GM19240 (cell line): ENCODE measurements at regions not wholly inside any gene's neighbourhood (a gene's known extent, or its start where the extent isn't known, plus 50 kb on each side); places are given as distances from the start of the nearest gene placed in this dataset.

ENCODE experiments used
- DNase-seq: peaks from one replicate; pipeline ENCODE4 v3.0.0; 2011; ENCODE audit warnings: low spot score; ENCODE audit not compliant: insufficient read length

- DNase-seq = no peak
Observed at GRCh38 chr2:221189431-221190067, 382.6 kb downstream of the EPHA4 start.

- DNase-seq = no peak
Observed at GRCh38 chr2:221195829-221196228, 376.3 kb downstream of the EPHA4 start.

GRCh38 chr2:221197225-221197856 lies 374.8 kb downstream of the EPHA4 start:
- no peak for DNase-seq

- no peak for DNase-seq
Observed at GRCh38 chr2:221198309-221198708, 373.8 kb downstream of the EPHA4 start.

- no peak for DNase-seq
Observed at GRCh38 chr2:221200184-221200839, 371.8 kb downstream of the EPHA4 start.

GRCh38 chr2:221202431-221202830 lies 369.7 kb downstream of the EPHA4 start:
- DNase-seq = no peak

GRCh38 chr2:221203125-221203524 lies 369.0 kb downstream of the EPHA4 start:
- DNase-seq = peak; percentile 4

GRCh38 chr2:221203856-221204255 lies 368.2 kb downstream of the EPHA4 start:
- DNase-seq = no peak

- DNase-seq = no peak
Observed at GRCh38 chr2:221204699-221205098, 367.4 kb downstream of the EPHA4 start.

- DNase-seq = no peak
Observed at GRCh38 chr2:221205103-221205673, 366.9 kb downstream of the EPHA4 start.

- DNase-seq = no peak
Observed at GRCh38 chr2:221210686-221211085, 361.4 kb downstream of the EPHA4 start.

- DNase-seq = no peak
Observed at GRCh38 chr2:221211653-221212052, 360.5 kb downstream of the EPHA4 start.

- DNase-seq = no peak
Observed at GRCh38 chr2:221212105-221212504, 360.0 kb downstream of the EPHA4 start.

GRCh38 chr2:221215487-221215886 lies 356.6 kb downstream of the EPHA4 start:
- no peak for DNase-seq

GRCh38 chr2:221216636-221217035 lies 355.5 kb downstream of the EPHA4 start:
- no peak for DNase-seq

- no peak for DNase-seq
Observed at GRCh38 chr2:221225752-221226151, 346.4 kb downstream of the EPHA4 start.

- DNase-seq = no peak
Observed at GRCh38 chr2:221228214-221228769, 343.8 kb downstream of the EPHA4 start.

GRCh38 chr2:221229099-221229498 lies 343.0 kb downstream of the EPHA4 start:
- DNase-seq = no peak

GRCh38 chr2:221231511-221231910 lies 340.6 kb downstream of the EPHA4 start:
- DNase-seq = no peak

- no peak for DNase-seq
Observed at GRCh38 chr2:221235941-221236340, 336.2 kb downstream of the EPHA4 start.

- no peak for DNase-seq
Observed at GRCh38 chr2:221241072-221241471, 331.0 kb downstream of the EPHA4 start.

GRCh38 chr2:221243771-221244170 lies 328.3 kb downstream of the EPHA4 start:
- DNase-seq = no peak
